Heart left ventricle (tissue), 16 donors: ENCODE measurements at regions not wholly inside any gene's neighbourhood (a gene's known extent, or its start where the extent isn't known, plus 50 kb on each side); places are given as distances from the start of the nearest gene placed in this dataset.
"Not testable (repeated sequence)": the region's sequence is repeated elsewhere in the genome, so short reads cannot be mapped to it uniquely, and the experiment has no call there.

Experiments used
- ATAC-seq, 4 donors: fragments of 200-7000 bp; cut with Tn5 transposase; one replicate each; pipeline ENCODE4 v1.9.1; 2020 to 2022; ENCODE audit warnings: moderate library complexity in 4 of 4, mild to moderate bottlenecking in 3 of 4, moderate number of reproducible peaks in 1 of 4
- DNase-seq, 5 donors: peaks; one replicate each; pipeline ENCODE4 v3.0.0-alpha.2; 2020
- H3K27ac ChIP-seq, 12 donors: fragments of 200-600 bp; sonication (generic) in 4 of 12; one replicate each; pipeline versions ENCODE4 v1.5.0 to v1.8.0; 2016 to 2022; ENCODE audit warnings: mild to moderate bottlenecking in 2 of 12
- H3K27me3 ChIP-seq, 9 donors: fragments of 200-600 bp; sonication (generic) in 2 of 9; one replicate each; pipeline versions ENCODE4 v1.5.1 to v1.8.0; 2016 to 2022; ENCODE audit warnings: mild to moderate bottlenecking in 3 of 9
- H3K36me3 ChIP-seq, 9 donors: fragments of 200-600 bp; sonication (generic) in 2 of 9; one replicate each; pipeline versions ENCODE4 v1.5.0 to v1.8.0; 2018 to 2022; ENCODE audit warnings: mild to moderate bottlenecking in 2 of 9
- H3K4me1 ChIP-seq, 12 donors: fragments of 200-600 bp; sonication (generic) in 4 of 12; one replicate each; pipeline versions ENCODE4 v1.5.0 to v1.8.0; 2016 to 2022; ENCODE audit warnings: mild to moderate bottlenecking in 3 of 12
- H3K4me3 ChIP-seq, 12 donors: fragments of 200-600 bp; sonication (generic) in 4 of 12; one replicate each; pipeline versions ENCODE4 v1.5.0 to v1.8.0; 2017 to 2022; ENCODE audit warnings: mild to moderate bottlenecking in 9 of 12, moderate library complexity in 4 of 12
- H3K9me3 ChIP-seq, 12 donors: fragments of 200-600 bp; sonication (generic) in 4 of 12; one replicate each; pipeline versions ENCODE4 v1.5.0 to v1.8.0; 2016 to 2022; ENCODE audit warnings: mild to moderate bottlenecking in 1 of 12
- CTCF ChIP-seq, 12 donors: fragments of 200-600 bp; sonication (generic) in 4 of 12; IDR thresholded peaks; one replicate each; pipeline versions ENCODE4 v1.5.0 to v1.8.0; 2018 to 2022; ENCODE audit warnings: antibody characterized with exemption in 12 of 12, mild to moderate bottlenecking in 5 of 12
- POLR2A ChIP-seq, 2 donors: fragments of 450-650 bp; IDR thresholded peaks; one replicate each; pipeline ENCODE4 v1.6.1; 2017; ENCODE audit warnings: antibody characterized with exemption in 2 of 2, mild to moderate bottlenecking in 2 of 2, moderate library complexity in 2 of 2
- WGBS, 4 donors: extraction: QIAGEN DNeasy Blood & Tissue Kit in 2 of 4; methylation state at CpG; one replicate each; pipeline versions ENCODE4 v1.1.5 to v1.1.7; 2013 to 2018; 5-methylcytosine and 5-hydroxymethylcytosine counted together
- intact Hi-C, 10 donors: fragments of 100-400 bp; cut with DNase I; formaldehyde crosslinking; loops; one replicate each; pipeline versions ENCODE4 v1.11.1 to v1.14.2; 2022
- donor health status: ischemic (EF 13 %, LVEDD 7.1; RV severe dilation, severe dysfunction).
- donor health status: healthy with polysubstance abuse.
- donor health status: DM: no; HTN: yes; CAD: no.
- donor health status: DM: no; HTN: no; CAD: no.
- donor health status: ischemic (EF 25% LVEDD 6.9; RV normal size, moderate dysfunction).
- donor health status: ischemic (EF 25% LVEDD 5.7; RV mildly dilated, moderate dysfunction).
- donor health status: healthy.
- donor health status: DM: yes; HTN: yes; CAD: no.
- donor health status: ischemic (EF 35%, LVEDD 5.7; RV mildly dilated, moderate dysfunction).
- donor health status: nonischemic (EF 11% LVEDD 7.7; RV severe dilation, severe dysfunction).
- donor health status: DM: yes; HTN: yes; CAD: no.
- donor health status: PGD.
- donor health status: ischemic (EF 29% LVEDD 5.4; RV normal size, mild dysfunction).
- donor health status: nonischemic (EF 23%, LVEDD 6.1; RV moderate dilation, normal function).

- no peaks in the 10 kb centered on the region for H3K27me3 ChIP-seq
- peaks cover 0 to 8% (median 0%) of the 10 kb centered on the region in 12 donors for H3K9me3 ChIP-seq
- DNase-seq (no peak), ATAC-seq (no peak)
- H3K4me1 ChIP-seq, result peaks cover 0 to 13% (median 0%) of the 10 kb centered on the region in 12 donors
- peak overlapping the region in 1 of 12 donors; percentile 21 for H3K27ac ChIP-seq
- H3K4me3 ChIP-seq, result no peak overlapping the region
- intact Hi-C loops, result no loop called here
- TF ChIP-seq POLR2A (IDR thresholded peaks at IDR 0.05), result no peak
- no peak for TF ChIP-seq CTCF (IDR thresholded peaks at IDR 0.05)
- 58 to 66% (median 63%) methylated on average over 4 of the region's 4 CpGs for WGBS, 4 donors
- H3K36me3 ChIP-seq, result no peaks in the 10 kb centered on the region
Observed at GRCh38 chr3:161940621-161940965, 444.0 kb downstream of the OTOL1 start.

DNA sequence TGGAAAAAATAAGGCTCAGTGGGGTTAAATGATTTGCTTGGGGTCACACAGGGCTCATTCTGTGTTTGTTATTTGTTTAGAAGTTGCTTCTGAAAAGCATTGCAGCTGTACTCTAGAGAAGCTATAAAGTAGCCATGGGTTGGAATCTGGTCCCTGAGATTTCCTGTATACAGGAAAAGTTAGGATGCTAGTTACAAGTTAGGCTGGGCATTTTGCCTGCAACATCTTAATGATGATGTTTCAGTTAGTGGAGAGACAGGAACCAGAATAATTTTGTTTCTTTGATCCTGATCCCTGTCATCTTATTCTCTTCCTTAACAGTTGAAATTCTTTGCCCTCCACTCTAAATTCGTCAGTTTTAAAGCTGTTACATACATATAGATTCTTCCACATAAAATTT, 445.3 kb downstream of the OTOL1 start:
- intact Hi-C loops, result no loop called here
- H3K36me3 ChIP-seq, result no peaks in the 10 kb centered on the region
- no peak for TF ChIP-seq POLR2A (IDR thresholded peaks at IDR 0.05)
- TF ChIP-seq CTCF (IDR thresholded peaks at IDR 0.05), result no peak
- H3K27me3 ChIP-seq, result no peaks in the 10 kb centered on the region
- H3K4me1 ChIP-seq, result peaks cover 0 to 13% (median 0%) of the 10 kb centered on the region in 12 donors
- DNase-seq, result no peak
- H3K4me3 ChIP-seq, result no peak overlapping the region
- H3K27ac ChIP-seq, result no peak overlapping the region
- no peak for ATAC-seq
- 70 to 75% (median 71%) methylated on average over 1 of the region's 1 CpG for WGBS, 4 donors
- peaks cover 0 to 9% (median 0%) of the 10 kb centered on the region in 12 donors for H3K9me3 ChIP-seq

DNA sequence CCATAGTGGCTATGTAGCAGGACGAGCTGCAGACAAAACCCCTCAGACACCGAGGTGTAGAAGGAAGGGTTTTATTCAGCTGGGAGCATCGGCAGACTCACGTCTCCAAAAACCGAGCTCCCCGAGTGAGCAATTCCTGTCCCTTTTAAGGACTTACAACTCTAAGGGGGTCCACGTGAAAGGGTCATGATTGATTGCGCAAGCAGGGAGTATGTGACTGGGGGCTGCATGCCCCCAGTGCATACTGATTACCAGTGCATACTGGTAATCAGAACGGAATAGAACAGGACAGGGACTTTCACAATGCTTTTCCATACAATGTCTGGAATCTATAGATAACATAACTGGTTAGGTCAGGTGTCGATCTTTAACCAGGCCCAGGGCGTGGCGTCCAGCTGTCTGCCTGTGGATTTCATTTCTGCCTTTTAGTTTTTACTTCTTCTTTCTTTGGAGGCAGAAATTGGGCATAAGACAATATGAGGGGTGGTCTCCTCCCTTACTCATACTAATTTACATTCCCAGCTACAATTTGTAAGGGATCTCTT, 447.3 kb downstream of the OTOL1 start:
- DNase-seq, intact Hi-C loops, H3K27ac ChIP-seq, H3K4me3 ChIP-seq, H3K9me3 ChIP-seq, H3K36me3 ChIP-seq, H3K27me3 ChIP-seq, ATAC-seq: not testable (repeated sequence)
- 89 to 93% (median 91%) methylated on average over 12 of the region's 12 CpGs for WGBS, 4 donors
- H3K4me1 ChIP-seq, result peaks cover 0 to 13% (median 0%) of the 10 kb centered on the region in 12 donors

GRCh38 chr3:161946443-161946960, 449.9 kb downstream of the OTOL1 start:
- DNase-seq, result no peak
- no peak overlapping the region for H3K4me3 ChIP-seq
- H3K27ac ChIP-seq, result no peak overlapping the region
- intact Hi-C loops, result no loop called here
- no peaks in the 10 kb centered on the region for H3K4me1 ChIP-seq
- H3K27me3 ChIP-seq, result no peaks in the 10 kb centered on the region
- ATAC-seq, result no peak
- TF ChIP-seq POLR2A (IDR thresholded peaks at IDR 0.05), result no peak
- TF ChIP-seq CTCF (IDR thresholded peaks at IDR 0.05), result no peak
- H3K9me3 ChIP-seq, result peaks cover 0 to 9% (median 0%) of the 10 kb centered on the region in 12 donors
- no peaks in the 10 kb centered on the region for H3K36me3 ChIP-seq
- WGBS, 4 donors, result 68 to 73% (median 69%) methylated on average over 3 of the region's 3 CpGs

DNA sequence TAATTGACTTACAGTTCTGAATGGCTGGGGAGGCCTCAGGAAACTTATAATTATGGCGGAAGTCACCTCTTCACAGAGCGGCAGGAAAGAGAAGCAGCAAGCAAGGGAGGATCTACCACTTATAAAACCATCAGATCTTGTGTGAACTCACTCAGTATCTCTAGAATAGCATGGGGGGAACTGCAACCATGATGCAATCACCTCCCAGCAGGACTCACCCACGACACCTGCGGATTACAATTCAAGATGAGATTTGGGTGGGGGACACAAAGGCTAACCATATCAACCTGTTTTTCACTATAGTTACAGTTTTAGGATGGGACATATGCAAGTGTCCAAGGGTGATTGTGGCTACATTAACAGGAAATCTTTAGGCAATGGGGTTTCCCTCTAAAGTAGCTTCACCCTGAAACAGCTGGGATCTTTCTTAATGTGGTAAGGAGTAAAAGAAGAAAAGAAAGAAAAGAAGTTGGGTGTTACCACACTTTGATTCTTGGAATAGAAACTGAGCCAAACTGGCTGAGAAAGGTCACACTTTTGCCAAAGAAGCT, 453.8 kb downstream of the OTOL1 start:
- peaks cover 0 to 4% (median 0%) of the 10 kb centered on the region in 12 donors for H3K9me3 ChIP-seq
- TF ChIP-seq POLR2A (IDR thresholded peaks at IDR 0.05), result no peak
- no peak for TF ChIP-seq CTCF (IDR thresholded peaks at IDR 0.05)
- no peaks in the 10 kb centered on the region for H3K4me1 ChIP-seq
- 82 to 87% (median 85%) methylated on average over 4 of the region's 4 CpGs for WGBS, 4 donors
- no peak overlapping the region for H3K27ac ChIP-seq
- no peak overlapping the region for H3K4me3 ChIP-seq
- H3K27me3 ChIP-seq, result no peaks in the 10 kb centered on the region
- DNase-seq, result no peak
- H3K36me3 ChIP-seq, result no peaks in the 10 kb centered on the region
- ATAC-seq, result no peak
- intact Hi-C loops, result no loop called here
